GM12891 (cell line): ENCODE measurements at regions not wholly inside any gene's neighbourhood (a gene's known extent, or its start where the extent isn't known, plus 50 kb on each side); places are given as distances from the start of the nearest gene placed in this dataset.

Experiments used
- POLR2A ChIP-seq: IDR thresholded peaks from 2 replicates; pipeline ENCODE4 v1.6.1; 2011; ENCODE audit warnings: low read depth, low read length, control low read depth
- TAF1 ChIP-seq: IDR thresholded peaks from 2 replicates; pipeline ENCODE4 v1.6.1; 2011; ENCODE audit warnings: low read depth, low read length, control low read depth

DNA sequence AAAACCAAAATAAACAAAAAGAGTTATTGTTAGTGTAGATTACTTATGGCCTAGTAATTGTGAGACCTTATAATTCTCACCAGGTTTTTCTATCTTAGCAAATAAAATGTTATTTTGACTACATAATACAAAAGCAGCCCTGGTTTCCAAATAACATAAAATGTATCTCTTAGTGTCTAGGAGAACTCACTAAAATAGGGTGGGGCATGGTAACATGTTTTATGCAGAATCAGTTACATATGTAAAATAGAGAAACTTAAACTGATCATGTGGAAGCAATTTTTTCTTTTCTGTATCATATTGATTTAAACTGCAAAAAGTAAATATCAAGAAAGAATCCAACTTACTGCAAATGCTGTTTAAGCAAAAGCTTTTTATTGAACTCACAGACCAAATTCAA lies 431.1 kb upstream of the ALCAM start:
- TF ChIP-seq TAF1 (no peak), POLR2A (no peak)
